GM12878 (cell line): ENCODE measurements at regions not wholly inside any gene's neighbourhood (a gene's known extent, or its start where the extent isn't known, plus 50 kb on each side); places are given as distances from the start of the nearest gene placed in this dataset.

Experiments used
- FOXM1 ChIP-seq: IDR thresholded peaks from 2 replicates; pipeline ENCODE4 v1.6.1; 2012; ENCODE audit warnings: low read depth, mild to moderate bottlenecking, inconsistent platforms, low read length, moderate library complexity
- GATAD2B ChIP-seq: fragments of 450-650 bp; conservative IDR thresholded peaks from 2 replicates; pipeline ENCODE4 v1.6.1; 2017; ENCODE audit warnings: low read depth, mild to moderate bottlenecking, moderate library complexity
- IKZF1 ChIP-seq: fragments of 450-650 bp; conservative IDR thresholded peaks from 2 replicates; pipeline ENCODE4 v1.6.1; 2017; ENCODE audit warnings: antibody characterized with exemption, mild to moderate bottlenecking
- TF ChIP-seq, protein P1 (sequence below), 3 experiments: IDR thresholded peaks in 2 of 3; conservative IDR thresholded peaks in 1 of 3; 2 replicates each; pipeline ENCODE4 v1.5.1; 2011; ENCODE audit warnings: low read depth in 3 of 3, low read length in 3 of 3, mild to moderate bottlenecking in 3 of 3, control low read depth in 2 of 3, moderate library complexity in 2 of 3, inconsistent platforms in 1 of 3, mixed read lengths in 1 of 3; ENCODE audit not compliant: control insufficient read depth in 2 of 3, insufficient read depth in 1 of 3; ENCODE audit errors: extremely low read depth in 1 of 3

DNA sequence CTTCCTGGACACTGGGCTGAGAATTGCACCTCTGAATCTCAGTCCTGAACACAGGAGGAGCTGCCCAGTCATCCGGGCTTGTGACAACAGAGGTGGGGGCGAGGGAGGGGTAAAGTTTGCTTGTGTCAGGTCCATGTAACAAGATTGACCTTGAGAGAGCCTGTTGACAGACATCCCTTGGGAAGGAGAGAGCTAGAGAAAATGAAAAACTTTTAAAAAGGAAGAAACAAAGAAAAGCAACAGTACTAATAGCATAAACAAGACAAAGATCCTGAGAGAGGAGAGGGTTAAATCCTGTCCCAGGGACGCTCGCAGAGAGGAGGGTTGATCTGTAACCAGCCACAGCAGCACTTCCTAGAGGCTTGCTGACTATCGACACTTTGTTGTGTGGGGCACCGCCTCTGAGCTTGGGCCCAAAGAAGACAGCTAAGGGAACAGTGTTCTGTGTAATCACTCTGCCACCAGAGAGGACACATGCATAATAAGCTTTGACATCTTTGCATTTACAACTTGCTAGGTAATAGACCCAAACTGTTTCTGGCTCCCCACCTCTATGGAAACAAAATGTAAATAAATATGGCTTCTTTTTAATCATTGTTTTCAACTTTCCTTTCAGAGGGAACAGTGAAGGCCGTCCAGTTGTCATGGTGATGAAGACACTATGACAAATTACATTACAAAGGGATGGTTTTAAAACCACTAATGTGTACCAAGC lies 363.7 kb downstream of the CSNK1G3 start:
- TF ChIP-seq GATAD2B (no peak), FOXM1 (no peak), IKZF1 (no peak)
- TF ChIP-seq, protein P1, sequence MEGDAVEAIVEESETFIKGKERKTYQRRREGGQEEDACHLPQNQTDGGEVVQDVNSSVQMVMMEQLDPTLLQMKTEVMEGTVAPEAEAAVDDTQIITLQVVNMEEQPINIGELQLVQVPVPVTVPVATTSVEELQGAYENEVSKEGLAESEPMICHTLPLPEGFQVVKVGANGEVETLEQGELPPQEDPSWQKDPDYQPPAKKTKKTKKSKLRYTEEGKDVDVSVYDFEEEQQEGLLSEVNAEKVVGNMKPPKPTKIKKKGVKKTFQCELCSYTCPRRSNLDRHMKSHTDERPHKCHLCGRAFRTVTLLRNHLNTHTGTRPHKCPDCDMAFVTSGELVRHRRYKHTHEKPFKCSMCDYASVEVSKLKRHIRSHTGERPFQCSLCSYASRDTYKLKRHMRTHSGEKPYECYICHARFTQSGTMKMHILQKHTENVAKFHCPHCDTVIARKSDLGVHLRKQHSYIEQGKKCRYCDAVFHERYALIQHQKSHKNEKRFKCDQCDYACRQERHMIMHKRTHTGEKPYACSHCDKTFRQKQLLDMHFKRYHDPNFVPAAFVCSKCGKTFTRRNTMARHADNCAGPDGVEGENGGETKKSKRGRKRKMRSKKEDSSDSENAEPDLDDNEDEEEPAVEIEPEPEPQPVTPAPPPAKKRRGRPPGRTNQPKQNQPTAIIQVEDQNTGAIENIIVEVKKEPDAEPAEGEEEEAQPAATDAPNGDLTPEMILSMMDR (IDR thresholded peaks at IDR 0.05 in 2 of 3, conservative IDR thresholded peaks at IDR 0.05 in 1 of 3; ENCODE audit: control insufficient read depth in 2 of 3, extremely low read depth in 1 of 3, insufficient read depth in 1 of 3, low read depth in 3 of 3, low read length in 3 of 3) = no peak
